Ishikawa (cell line): ENCODE measurements at regions not wholly inside any gene's neighbourhood (a gene's known extent, or its start where the extent isn't known, plus 50 kb on each side); places are given as distances from the start of the nearest gene placed in this dataset.

Source experiments
- EP300 ChIP-seq: IDR thresholded peaks from 2 replicates; pipeline ENCODE4 v1.6.1; 2012; ENCODE audit warnings: borderline replicate concordance
- FOXM1 ChIP-seq: IDR thresholded peaks from 2 replicates; pipeline ENCODE4 v1.6.1; 2012; ENCODE audit warnings: low read depth, borderline replicate concordance
- RAD21 ChIP-seq: IDR thresholded peaks from 2 replicates; pipeline ENCODE4 v1.6.1; 2012; ENCODE audit warnings: low read depth
- REST ChIP-seq: IDR thresholded peaks from 2 replicates; pipeline ENCODE4 v1.6.1; 2012; ENCODE audit warnings: low read depth, mild to moderate bottlenecking
- TCF12 ChIP-seq: IDR thresholded peaks from 2 replicates; pipeline ENCODE4 v1.6.1; 2012; ENCODE audit warnings: low read depth
- TEAD4 ChIP-seq: IDR thresholded peaks from 2 replicates; pipeline ENCODE4 v1.6.1; 2012

GRCh38 chr10:55078121-55078520, 277.1 kb upstream of the PCDH15 start:
- TF ChIP-seq EP300, result no peak
- no peak for TF ChIP-seq TEAD4
- no peak for TF ChIP-seq FOXM1
- TF ChIP-seq REST, result no peak
- no peak for TF ChIP-seq TCF12
- TF ChIP-seq RAD21, result no peak
